ENCODE measurements at regions not wholly inside any gene's neighbourhood (a gene's known extent, or its start where the extent isn't known, plus 50 kb on each side); places are given as distances from the start of the nearest gene placed in this dataset.

- no peaks in the 10 kb centered on the region for H3K36me3 Mint-ChIP-seq (ENCODE audit: low read depth)
- H3K27me3 Mint-ChIP-seq, result no peaks in the 10 kb centered on the region
- no peaks in the 10 kb centered on the region for H3K9me3 Mint-ChIP-seq
Observed at GRCh38 chr5:167217097-167217743, 1074.2 kb upstream of the WWC1 start.

DNA sequence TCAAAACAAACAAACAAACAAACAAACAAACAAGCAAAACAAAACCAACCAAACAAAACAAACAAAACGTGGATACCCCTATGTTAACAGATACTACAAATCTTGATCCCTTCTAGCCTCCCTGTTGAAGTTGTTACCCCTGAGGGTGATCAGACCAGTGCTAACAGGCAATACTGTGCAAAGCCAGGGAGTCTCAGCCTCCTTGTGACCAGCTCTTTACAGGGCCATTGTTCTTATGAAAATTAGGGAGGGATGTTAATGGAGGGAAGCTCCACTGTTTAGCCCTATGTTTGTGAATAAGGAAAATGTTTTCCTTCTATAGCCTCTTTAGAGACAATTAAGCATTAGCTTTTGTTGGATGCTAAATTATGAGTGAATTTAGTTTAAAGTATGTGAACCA, 1072.1 kb upstream of the WWC1 start:
- H3K27me3 Mint-ChIP-seq, result no peaks in the 10 kb centered on the region
- H3K27ac Mint-ChIP-seq, result no peak overlapping the region
- H3K4me3 Mint-ChIP-seq, result no peak overlapping the region
- H3K9me3 Mint-ChIP-seq, result no peaks in the 10 kb centered on the region
- H3K36me3 Mint-ChIP-seq (ENCODE audit: low read depth), result no peaks in the 10 kb centered on the region
- no peaks in the 10 kb centered on the region for H3K4me1 Mint-ChIP-seq (ENCODE audit: low read depth)

More at GRCh38 chr5:167217097-167217743, 1074.2 kb upstream of the WWC1 start:
- Mint-ChIP-seq H3K4me1 (ENCODE audit: low read depth) (no peaks in the 10 kb centered on the region), H3K27ac (no peak overlapping the region), H3K4me3 (no peak overlapping the region)

- H3K27me3 Mint-ChIP-seq, result no peaks in the 10 kb centered on the region
Observed at GRCh38 chr5:167226386-167226785, 1065.1 kb upstream of the WWC1 start.

DNA sequence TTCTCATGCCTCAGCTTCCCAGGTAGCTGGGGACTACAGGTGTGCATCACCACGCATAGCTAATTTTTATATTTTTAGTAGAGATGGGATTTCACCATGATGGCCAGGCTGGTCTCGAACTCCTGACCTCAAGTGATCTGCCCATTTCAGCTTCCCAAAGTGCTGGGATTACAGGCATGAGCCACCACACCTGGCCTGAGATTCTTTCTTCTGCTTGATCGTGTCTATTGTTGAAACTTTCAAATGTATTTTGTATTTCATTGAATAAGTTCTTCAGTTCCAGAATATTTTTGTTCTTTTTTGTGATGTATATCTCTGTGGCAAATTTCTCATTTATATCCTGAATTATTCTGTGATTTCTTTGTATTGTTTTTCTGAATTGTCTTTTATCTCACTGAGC, 1063.3 kb upstream of the WWC1 start:
- H3K9me3 Mint-ChIP-seq, result peaks cover 14% of the 10 kb centered on the region
- H3K4me1 Mint-ChIP-seq (ENCODE audit: low read depth), result no peaks in the 10 kb centered on the region
- no peaks in the 10 kb centered on the region for H3K36me3 Mint-ChIP-seq (ENCODE audit: low read depth)
- no peak overlapping the region for H3K27ac Mint-ChIP-seq
- H3K4me3 Mint-ChIP-seq, result no peak overlapping the region
- no peaks in the 10 kb centered on the region for H3K27me3 Mint-ChIP-seq

More at GRCh38 chr5:167226386-167226785, 1065.1 kb upstream of the WWC1 start:
- no peak overlapping the region for H3K27ac Mint-ChIP-seq
- peaks cover 14% of the 10 kb centered on the region for H3K9me3 Mint-ChIP-seq
- H3K4me1 Mint-ChIP-seq (ENCODE audit: low read depth), result no peaks in the 10 kb centered on the region
- H3K4me3 Mint-ChIP-seq, result no peak overlapping the region
- H3K36me3 Mint-ChIP-seq (ENCODE audit: low read depth), result no peaks in the 10 kb centered on the region

GRCh38 chr5:167229751-167230150, 1061.7 kb upstream of the WWC1 start:
- Mint-ChIP-seq H3K27ac (no peak overlapping the region), H3K36me3 (ENCODE audit: low read depth) (no peaks in the 10 kb centered on the region), H3K9me3 (peaks cover 14% of the 10 kb centered on the region), H3K4me1 (ENCODE audit: low read depth) (no peaks in the 10 kb centered on the region), H3K4me3 (no peak overlapping the region), H3K27me3 (no peaks in the 10 kb centered on the region)

DNA sequence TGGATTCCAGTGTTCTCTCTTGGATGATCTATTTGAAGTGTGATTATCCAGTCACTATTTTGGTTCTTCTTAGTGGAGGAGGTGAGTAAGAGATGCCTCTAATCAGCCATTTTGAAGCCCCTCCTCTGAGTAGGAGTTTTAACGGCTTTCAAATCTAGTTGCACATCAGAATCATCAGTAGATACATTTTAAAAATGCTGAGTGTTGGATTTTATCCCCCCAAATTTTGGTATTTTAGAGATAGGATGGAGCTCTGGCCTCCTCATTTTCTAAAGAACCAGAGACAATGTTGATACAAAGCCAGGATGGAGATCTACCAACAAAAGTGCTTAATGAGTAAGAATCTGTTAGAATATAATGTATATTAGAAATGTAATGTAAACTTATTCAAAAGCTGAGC, 1061.0 kb upstream of the WWC1 start:
- Mint-ChIP-seq H3K27me3 (no peaks in the 10 kb centered on the region), H3K36me3 (ENCODE audit: low read depth) (no peaks in the 10 kb centered on the region), H3K9me3 (peaks cover 15% of the 10 kb centered on the region), H3K27ac (no peak overlapping the region), H3K4me1 (ENCODE audit: low read depth) (no peaks in the 10 kb centered on the region), H3K4me3 (no peak overlapping the region)

DNA sequence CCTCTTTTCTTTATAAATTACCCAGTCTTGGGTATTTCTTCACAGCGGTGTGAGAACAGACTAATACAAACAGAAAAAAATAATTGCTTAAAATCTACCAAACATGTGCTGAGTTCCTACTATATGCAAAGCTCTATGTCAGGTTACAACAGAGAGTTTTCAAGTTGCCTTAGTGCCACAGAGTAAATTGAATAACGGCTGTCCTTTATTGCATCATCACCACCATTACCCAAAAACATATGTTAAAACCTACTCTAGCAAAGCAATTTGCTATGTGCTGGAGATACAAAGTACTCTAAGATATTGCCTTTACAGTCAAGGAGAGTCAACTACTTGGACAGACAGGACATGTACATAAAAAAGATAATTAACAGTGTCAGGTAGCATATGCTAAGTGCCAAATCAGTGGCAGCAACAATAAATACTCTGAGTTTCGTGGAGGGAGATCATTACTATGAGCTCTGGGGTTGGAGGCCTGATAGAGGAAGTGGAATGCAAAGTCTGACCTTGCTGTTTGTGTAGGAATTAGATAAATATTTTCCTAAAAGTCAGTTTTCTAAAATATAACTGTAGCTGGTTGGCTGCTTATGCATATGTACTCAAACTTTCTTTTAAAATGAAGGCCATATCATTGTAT, 1058.7 kb upstream of the WWC1 start:
- H3K27ac Mint-ChIP-seq, result no peak overlapping the region
- no peaks in the 10 kb centered on the region for H3K27me3 Mint-ChIP-seq
- no peaks in the 10 kb centered on the region for H3K4me1 Mint-ChIP-seq (ENCODE audit: low read depth)
- H3K4me3 Mint-ChIP-seq, result no peak overlapping the region
- H3K9me3 Mint-ChIP-seq, result peaks cover 10% of the 10 kb centered on the region
- H3K36me3 Mint-ChIP-seq (ENCODE audit: low read depth), result no peaks in the 10 kb centered on the region

GRCh38 chr5:167233507-167234220, 1057.8 kb upstream of the WWC1 start:
- H3K4me3 Mint-ChIP-seq, result no peak overlapping the region
- H3K27me3 Mint-ChIP-seq, result no peaks in the 10 kb centered on the region
- no peak overlapping the region for H3K27ac Mint-ChIP-seq
- H3K36me3 Mint-ChIP-seq (ENCODE audit: low read depth), result no peaks in the 10 kb centered on the region
- no peaks in the 10 kb centered on the region for H3K4me1 Mint-ChIP-seq (ENCODE audit: low read depth)
- peaks cover 5% of the 10 kb centered on the region for H3K9me3 Mint-ChIP-seq

DNA sequence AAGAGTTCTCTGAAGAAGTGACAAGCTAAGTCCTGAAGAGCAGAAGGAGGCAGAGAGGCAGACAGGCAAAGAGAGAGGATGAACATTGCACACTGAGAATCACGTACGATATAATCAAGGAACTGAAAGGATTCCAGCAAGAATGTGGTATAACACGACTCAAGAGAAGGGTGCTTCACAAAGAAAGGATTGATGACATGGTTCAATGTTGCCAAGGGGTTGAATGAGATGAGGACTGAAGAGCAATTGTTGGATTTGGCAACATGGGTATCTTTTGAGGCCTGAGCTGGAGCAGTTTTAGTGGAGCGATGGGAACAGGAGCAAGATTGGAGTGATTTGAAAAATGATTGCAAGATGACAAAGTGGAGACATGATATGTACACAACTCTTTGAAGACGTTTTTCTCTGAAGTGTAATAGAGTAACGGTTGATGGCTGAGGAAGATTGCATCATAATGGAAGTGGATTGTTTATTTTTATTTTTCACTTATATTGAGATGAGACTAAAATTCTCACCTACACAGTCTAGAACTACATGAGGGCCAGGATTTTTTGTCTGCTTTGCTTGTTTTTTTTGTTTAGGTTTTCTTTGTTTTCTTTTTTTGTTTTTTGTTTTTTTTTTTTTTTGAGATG, 1049.9 kb upstream of the WWC1 start:
- Mint-ChIP-seq H3K4me1 (ENCODE audit: low read depth) (no peaks in the 10 kb centered on the region), H3K36me3 (ENCODE audit: low read depth) (no peaks in the 10 kb centered on the region), H3K27ac (no peak overlapping the region), H3K4me3 (no peak overlapping the region), H3K27me3 (no peaks in the 10 kb centered on the region), H3K9me3 (peaks cover 14% of the 10 kb centered on the region)

GRCh38 chr5:167242701-167243100, 1048.7 kb upstream of the WWC1 start:
- H3K4me3 Mint-ChIP-seq, result no peak overlapping the region
- no peaks in the 10 kb centered on the region for H3K36me3 Mint-ChIP-seq (ENCODE audit: low read depth)
- no peak overlapping the region for H3K27ac Mint-ChIP-seq
- H3K9me3 Mint-ChIP-seq, result peaks cover 14% of the 10 kb centered on the region
- no peaks in the 10 kb centered on the region for H3K4me1 Mint-ChIP-seq (ENCODE audit: low read depth)
- no peaks in the 10 kb centered on the region for H3K27me3 Mint-ChIP-seq

- H3K36me3 Mint-ChIP-seq (ENCODE audit: low read depth), result no peaks in the 10 kb centered on the region
Observed at GRCh38 chr5:167243463-167243862, 1048.0 kb upstream of the WWC1 start.

DNA sequence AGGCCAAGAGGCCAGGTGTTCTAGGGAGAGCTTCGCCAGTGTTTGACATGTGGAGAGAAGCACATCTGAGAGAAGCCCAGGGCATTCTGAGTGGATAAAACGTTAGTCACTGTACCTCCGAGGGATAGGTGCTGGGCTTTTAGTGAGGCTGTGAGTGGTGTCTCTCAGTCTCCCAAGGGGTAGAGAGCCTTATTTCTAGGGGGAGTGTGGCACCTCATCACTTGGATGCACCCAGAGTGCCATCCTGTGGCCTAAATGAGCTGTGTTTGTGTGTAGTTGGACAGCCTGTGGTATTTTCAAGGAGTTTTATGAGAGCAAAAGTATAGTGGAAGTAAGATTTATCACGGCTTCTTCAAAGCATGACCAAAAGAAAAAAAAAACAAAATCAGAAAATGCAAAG, 1046.9 kb upstream of the WWC1 start:
- no peaks in the 10 kb centered on the region for H3K27me3 Mint-ChIP-seq
- no peak overlapping the region for H3K27ac Mint-ChIP-seq
- H3K9me3 Mint-ChIP-seq, result peaks cover 14% of the 10 kb centered on the region
- no peaks in the 10 kb centered on the region for H3K4me1 Mint-ChIP-seq (ENCODE audit: low read depth)
- no peaks in the 10 kb centered on the region for H3K36me3 Mint-ChIP-seq (ENCODE audit: low read depth)
- H3K4me3 Mint-ChIP-seq, result no peak overlapping the region

More at GRCh38 chr5:167243463-167243862, 1048.0 kb upstream of the WWC1 start:
- Mint-ChIP-seq H3K27me3 (no peaks in the 10 kb centered on the region), H3K4me1 (ENCODE audit: low read depth) (no peaks in the 10 kb centered on the region), H3K27ac (no peak overlapping the region), H3K9me3 (peaks cover 14% of the 10 kb centered on the region), H3K4me3 (no peak overlapping the region)

GRCh38 chr5:167245868-167246267, 1045.6 kb upstream of the WWC1 start:
- H3K4me1 Mint-ChIP-seq (ENCODE audit: low read depth), result no peaks in the 10 kb centered on the region
- no peak overlapping the region for H3K4me3 Mint-ChIP-seq
- H3K27me3 Mint-ChIP-seq, result no peaks in the 10 kb centered on the region
- peaks cover 9% of the 10 kb centered on the region for H3K9me3 Mint-ChIP-seq
- H3K36me3 Mint-ChIP-seq (ENCODE audit: low read depth), result no peaks in the 10 kb centered on the region
- H3K27ac Mint-ChIP-seq, result no peak overlapping the region

GRCh38 chr5:167247816-167248215, 1043.6 kb upstream of the WWC1 start:
- Mint-ChIP-seq H3K4me1 (ENCODE audit: low read depth) (no peaks in the 10 kb centered on the region), H3K36me3 (ENCODE audit: low read depth) (no peaks in the 10 kb centered on the region), H3K27ac (no peak overlapping the region), H3K4me3 (no peak overlapping the region), H3K27me3 (no peaks in the 10 kb centered on the region), H3K9me3 (peaks cover 5% of the 10 kb centered on the region)

- Mint-ChIP-seq H3K27ac (no peak overlapping the region), H3K4me3 (no peak overlapping the region), H3K36me3 (ENCODE audit: low read depth) (no peaks in the 10 kb centered on the region), H3K9me3 (peaks cover 5% of the 10 kb centered on the region), H3K27me3 (no peaks in the 10 kb centered on the region), H3K4me1 (ENCODE audit: low read depth) (no peaks in the 10 kb centered on the region)
Observed at GRCh38 chr5:167248257-167248656, 1043.2 kb upstream of the WWC1 start.
